Mesenchymal stem cell (in vitro differentiated cells and primary cell): ENCODE measurements at regions not wholly inside any gene's neighbourhood (a gene's known extent, or its start where the extent isn't known, plus 50 kb on each side); places are given as distances from the start of the nearest gene placed in this dataset.

Experiments
- DNase-seq: peaks from one replicate; pipeline ENCODE4 v3.0.0-alpha.2; 2013
- H2AFZ ChIP-seq: one replicate; pipeline ENCODE4 v1.6.1; 2013; ENCODE audit warnings: low read depth, mild to moderate bottlenecking, control low read depth, inconsistent platforms, low read length, moderate library complexity
- H2AK5ac ChIP-seq: 2 replicates; pipeline ENCODE4 v1.6.1; 2013; ENCODE audit warnings: low read length, moderate library complexity, mild to moderate bottlenecking, inconsistent platforms; ENCODE audit not compliant: severe bottlenecking
- H2BK120ac ChIP-seq: one replicate; pipeline ENCODE4 v1.6.1; 2013; ENCODE audit warnings: low read depth, mild to moderate bottlenecking, inconsistent platforms, low read length, moderate library complexity
- H2BK12ac ChIP-seq, 2 experiments: one replicate each; pipeline ENCODE4 v1.6.1; 2013; ENCODE audit warnings: inconsistent platforms in 2 of 2, low read length in 2 of 2, mild to moderate bottlenecking in 2 of 2, moderate library complexity in 2 of 2, control low read depth in 1 of 2
- H2BK15ac ChIP-seq: one replicate; pipeline ENCODE4 v1.6.1; 2013; ENCODE audit warnings: mild to moderate bottlenecking, low read depth, inconsistent platforms; ENCODE audit not compliant: poor library complexity, severe bottlenecking
- H2BK5ac ChIP-seq: 2 replicates; pipeline ENCODE4 v1.6.1; 2013; ENCODE audit warnings: low read depth, mild to moderate bottlenecking, low read length, control low read depth, inconsistent platforms; ENCODE audit not compliant: poor library complexity, severe bottlenecking
- H3K14ac ChIP-seq, 2 experiments: one replicate each; pipeline ENCODE4 v1.6.1; 2013; ENCODE audit warnings: inconsistent platforms in 2 of 2, low read length in 2 of 2, control low read depth in 1 of 2, mild to moderate bottlenecking in 1 of 2, moderate library complexity in 1 of 2
- H3K18ac ChIP-seq, 2 experiments: one replicate each; pipeline ENCODE4 v1.6.1; 2013; ENCODE audit warnings: inconsistent platforms in 2 of 2, low read length in 2 of 2, control low read depth in 1 of 2, low read depth in 1 of 2, mild to moderate bottlenecking in 1 of 2
- H3K23ac ChIP-seq, 2 experiments: one replicate each; pipeline ENCODE4 v1.6.1; 2013; ENCODE audit warnings: inconsistent platforms in 2 of 2, low read length in 2 of 2, mild to moderate bottlenecking in 2 of 2, moderate library complexity in 2 of 2, control low read depth in 1 of 2
- H3K27ac ChIP-seq: 2 replicates; pipeline ENCODE4 v1.5.1; 2013; ENCODE audit warnings: mild to moderate bottlenecking, moderate library complexity, low read length, control low read depth, inconsistent platforms; ENCODE audit not compliant: poor library complexity, severe bottlenecking
- H3K27me3 ChIP-seq, 2 experiments: 2 replicates each; pipeline versions ENCODE4 v1.6.1 to v1.7.0; 2013; ENCODE audit warnings: low read length in 2 of 2, mild to moderate bottlenecking in 2 of 2, moderate library complexity in 2 of 2, control low read depth in 1 of 2, inconsistent platforms in 1 of 2; ENCODE audit not compliant: control insufficient read depth in 1 of 2, insufficient read depth in 1 of 2
- H3K36me3 ChIP-seq, 2 experiments: 2 replicates each; pipeline versions ENCODE4 v1.6.1 to v1.7.0; 2013; ENCODE audit warnings: low read length in 2 of 2, control low read depth in 1 of 2, inconsistent platforms in 1 of 2, low read depth in 1 of 2, mild to moderate bottlenecking in 1 of 2; ENCODE audit not compliant: insufficient read depth in 2 of 2, control insufficient read depth in 1 of 2
- H3K4ac ChIP-seq, 2 experiments: one replicate each; pipeline ENCODE4 v1.6.1; 2013; ENCODE audit warnings: inconsistent platforms in 2 of 2, low read length in 2 of 2, mild to moderate bottlenecking in 2 of 2, moderate library complexity in 2 of 2, control low read depth in 1 of 2, low read depth in 1 of 2
- H3K4me1 ChIP-seq: 2 replicates; pipeline ENCODE4 v1.6.1; 2013; ENCODE audit warnings: low read depth, low read length, control low read depth; ENCODE audit not compliant: control insufficient read depth, insufficient read depth
- H3K4me2 ChIP-seq: 2 replicates; pipeline ENCODE4 v1.6.1; 2013; ENCODE audit warnings: low read length, mild to moderate bottlenecking, inconsistent platforms; ENCODE audit not compliant: poor library complexity, severe bottlenecking
- H3K4me3 ChIP-seq, 2 experiments: 2 replicates each; pipeline versions ENCODE4 v1.5.1 to v1.7.0; 2013; ENCODE audit warnings: low read length in 2 of 2, mild to moderate bottlenecking in 2 of 2, control low read depth in 1 of 2, low read depth in 1 of 2; ENCODE audit not compliant: insufficient read depth in 1 of 2
- H3K79me1 ChIP-seq: replicated peaks from 2 replicates; pipeline ENCODE4 v1.6.1; 2013; ENCODE audit warnings: mild to moderate bottlenecking, control low read depth, low read length, inconsistent platforms; ENCODE audit not compliant: poor library complexity, severe bottlenecking
- H3K9ac ChIP-seq: 2 replicates; pipeline ENCODE4 v1.7.0; 2013; ENCODE audit warnings: mild to moderate bottlenecking, low read length, moderate library complexity
- H3K9me3 ChIP-seq: 2 replicates; pipeline ENCODE4 v1.7.0; 2013; ENCODE audit warnings: mild to moderate bottlenecking, low read length; ENCODE audit not compliant: control insufficient read depth
- H4K8ac ChIP-seq: one replicate; pipeline ENCODE4 v1.6.1; 2013; ENCODE audit warnings: inconsistent platforms, mild to moderate bottlenecking, low read length, moderate library complexity
- H4K91ac ChIP-seq: one replicate; pipeline ENCODE4 v1.6.1; 2013; ENCODE audit warnings: mild to moderate bottlenecking, low read length, inconsistent platforms
- WGBS: methylation state at CpG from one replicate; pipeline ENCODE4 v1.1.7; 2013; ENCODE audit warnings: mixed read lengths; 5-methylcytosine and 5-hydroxymethylcytosine counted together

- Histone ChIP-seq H3K18ac (no peak overlapping the region), H2BK120ac (no peak overlapping the region), H3K27me3 (no peaks in the 10 kb centered on the region), H3K79me1 (no peaks in the 10 kb centered on the region), H3K27ac (no peak overlapping the region), H2BK5ac (no peak overlapping the region), H3K23ac (no peak overlapping the region), H2BK15ac (no peak overlapping the region), H3K4me3 (no peak overlapping the region), H2BK12ac (no peak overlapping the region), H3K9me3 (no peaks in the 10 kb centered on the region), H4K91ac (no peak overlapping the region), H4K8ac (no peak overlapping the region), H3K36me3 (no peaks in the 10 kb centered on the region), H3K4ac (no peak overlapping the region), H2AFZ (no peak overlapping the region), H3K4me1 (no peaks in the 10 kb centered on the region), H3K14ac (no peak overlapping the region), H3K9ac (no peak overlapping the region), H2AK5ac (no peak overlapping the region), H3K4me2 (no peak overlapping the region)
- 70% methylated on average over 3 of the region's 3 CpGs for WGBS
- no peak for DNase-seq
Observed at GRCh38 chr3:177563792-177564191, 366.5 kb upstream of the TBL1XR1 start.

- no peak overlapping the region for H4K8ac ChIP-seq
- no peak overlapping the region for H3K4me2 ChIP-seq
- no peaks in the 10 kb centered on the region for H3K4me1 ChIP-seq
- no peak overlapping the region for H2AK5ac ChIP-seq
- H3K4me3 ChIP-seq, result no peak overlapping the region
- H3K9ac ChIP-seq, result no peak overlapping the region
- no peak overlapping the region for H3K23ac ChIP-seq
- no peak overlapping the region for H2BK5ac ChIP-seq
- H2BK15ac ChIP-seq, result no peak overlapping the region
- no peaks in the 10 kb centered on the region for H3K9me3 ChIP-seq
- no peak overlapping the region for H3K18ac ChIP-seq
- DNase-seq, result no peak
- H3K36me3 ChIP-seq, result no peaks in the 10 kb centered on the region
- no peak overlapping the region for H2BK12ac ChIP-seq
- no peak overlapping the region for H3K14ac ChIP-seq
- H4K91ac ChIP-seq, result no peak overlapping the region
- no peak overlapping the region for H2AFZ ChIP-seq
- H2BK120ac ChIP-seq, result no peak overlapping the region
- no peaks in the 10 kb centered on the region for H3K27me3 ChIP-seq
- H3K4ac ChIP-seq, result no peak overlapping the region
- H3K79me1 ChIP-seq, result no peaks in the 10 kb centered on the region
- H3K27ac ChIP-seq, result no peak overlapping the region
- WGBS, result 90% methylated on average over 2 of the region's 2 CpGs
Observed at GRCh38 chr3:177565981-177566380, 368.7 kb upstream of the TBL1XR1 start.

GRCh38 chr3:177567833-177568232 is 370.6 kb upstream of the TBL1XR1 start:
- H3K23ac ChIP-seq, result no peak overlapping the region
- no peak overlapping the region for H2BK120ac ChIP-seq
- no peak overlapping the region for H2AK5ac ChIP-seq
- H2AFZ ChIP-seq, result no peak overlapping the region
- H2BK15ac ChIP-seq, result no peak overlapping the region
- H3K79me1 ChIP-seq, result no peaks in the 10 kb centered on the region
- no peaks in the 10 kb centered on the region for H3K27me3 ChIP-seq
- H3K4me3 ChIP-seq, result no peak overlapping the region
- H3K4me1 ChIP-seq, result peaks cover 2% of the 10 kb centered on the region
- no peaks in the 10 kb centered on the region for H3K9me3 ChIP-seq
- no peak overlapping the region for H3K4ac ChIP-seq
- no peak overlapping the region for H4K91ac ChIP-seq
- H2BK5ac ChIP-seq, result no peak overlapping the region
- H3K18ac ChIP-seq, result no peak overlapping the region
- no peak overlapping the region for H3K9ac ChIP-seq
- WGBS, result 95% methylated on average over 1 of the region's 1 CpG
- H3K4me2 ChIP-seq, result no peak overlapping the region
- H3K27ac ChIP-seq, result no peak overlapping the region
- no peaks in the 10 kb centered on the region for H3K36me3 ChIP-seq
- H3K14ac ChIP-seq, result no peak overlapping the region
- no peak overlapping the region for H2BK12ac ChIP-seq
- no peak overlapping the region for H4K8ac ChIP-seq
- no peak for DNase-seq

GRCh38 chr3:177569193-177569592 is 371.9 kb upstream of the TBL1XR1 start:
- no peak overlapping the region for H3K27ac ChIP-seq
- H3K4ac ChIP-seq, result no peak overlapping the region
- H3K36me3 ChIP-seq, result no peaks in the 10 kb centered on the region
- H3K4me2 ChIP-seq, result no peak overlapping the region
- no peak overlapping the region for H2BK15ac ChIP-seq
- no peak overlapping the region for H2AK5ac ChIP-seq
- no peak overlapping the region for H3K23ac ChIP-seq
- WGBS, result 99% methylated on average over 4 of the region's 4 CpGs
- peaks cover 2% of the 10 kb centered on the region for H3K4me1 ChIP-seq
- no peak overlapping the region for H4K91ac ChIP-seq
- no peaks in the 10 kb centered on the region for H3K27me3 ChIP-seq
- H3K79me1 ChIP-seq, result no peaks in the 10 kb centered on the region
- H3K4me3 ChIP-seq, result no peak overlapping the region
- no peak overlapping the region for H3K9ac ChIP-seq
- H2AFZ ChIP-seq, result no peak overlapping the region
- no peak overlapping the region for H4K8ac ChIP-seq
- no peak overlapping the region for H3K14ac ChIP-seq
- H2BK5ac ChIP-seq, result no peak overlapping the region
- H3K18ac ChIP-seq, result no peak overlapping the region
- no peak overlapping the region for H2BK12ac ChIP-seq
- no peak for DNase-seq
- H3K9me3 ChIP-seq, result no peaks in the 10 kb centered on the region
- H2BK120ac ChIP-seq, result no peak overlapping the region
